Activated CD4-positive, alpha-beta memory T cell treated with anti-CD3 and anti-CD28 coated beads for 36 hours (primary cell): ENCODE measurements at regions not wholly inside any gene's neighbourhood (a gene's known extent, or its start where the extent isn't known, plus 50 kb on each side); places are given as distances from the start of the nearest gene placed in this dataset.

Experiments used
- CTCF ChIA-PET: fragments of 350-600 bp; sonication (Branson Sonifier 250); formaldehyde crosslinking; loops from one replicate; lab custom pipeline; 2021; ENCODE audit warnings: antibody characterized with exemption, inconsistent platforms; lab: Charles Lee
- POLR2A ChIA-PET: fragments of 350-600 bp; sonication (Branson Sonifier 250); formaldehyde crosslinking; loops from one replicate; lab custom pipeline; 2021; ENCODE audit warnings: antibody characterized with exemption; lab: Charles Lee
- DNase-seq: peaks from one replicate; pipeline ENCODE4 v3.0.0-alpha.2; 2020
- H3K27ac Mint-ChIP-seq: one replicate; pipeline ENCODE4 v1.8.0; 2021; ENCODE audit warnings: mixed read lengths
- H3K27me3 Mint-ChIP-seq: one replicate; pipeline ENCODE4 v1.8.0; 2021; ENCODE audit warnings: mixed read lengths
- H3K36me3 Mint-ChIP-seq: one replicate; pipeline ENCODE4 v1.8.0; 2021; ENCODE audit warnings: mixed read lengths
- H3K4me1 Mint-ChIP-seq: one replicate; pipeline ENCODE4 v1.8.0; 2021; ENCODE audit warnings: low read depth, mixed read lengths
- H3K4me3 Mint-ChIP-seq: one replicate; pipeline ENCODE4 v1.8.0; 2021; ENCODE audit warnings: mild to moderate bottlenecking, mixed read lengths
- H3K9me3 Mint-ChIP-seq: one replicate; pipeline ENCODE4 v1.8.0; 2021; ENCODE audit warnings: mixed read lengths
- intact Hi-C: fragments of 100-400 bp; cut with micrococcal nuclease; formaldehyde crosslinking; loops from one replicate; pipeline ENCODE4 v1.15.1; 2023

- H3K27ac Mint-ChIP-seq = no peak overlapping the region
- ChIA-PET POLR2A (no interaction called here), CTCF (no interaction called here)
- no peaks in the 10 kb centered on the region for H3K27me3 Mint-ChIP-seq
- H3K36me3 Mint-ChIP-seq = no peaks in the 10 kb centered on the region
- H3K4me3 Mint-ChIP-seq = no peak overlapping the region
- no peak for DNase-seq
- no peaks in the 10 kb centered on the region for H3K9me3 Mint-ChIP-seq
- no peaks in the 10 kb centered on the region for H3K4me1 Mint-ChIP-seq
- intact Hi-C loops = no loop called here
These were observed 77.0 kb upstream of the INHBA start for GRCh38 chr7:41779918-41780317.

GRCh38 chr7:41777894-41778596 lies 75.2 kb upstream of the INHBA start:
- no peaks in the 10 kb centered on the region for H3K36me3 Mint-ChIP-seq
- H3K9me3 Mint-ChIP-seq = no peaks in the 10 kb centered on the region
- CTCF ChIA-PET = no interaction called here
- no peak overlapping the region for H3K27ac Mint-ChIP-seq
- POLR2A ChIA-PET = no interaction called here
- intact Hi-C loops = no loop called here
- H3K4me1 Mint-ChIP-seq = no peaks in the 10 kb centered on the region
- H3K27me3 Mint-ChIP-seq = no peaks in the 10 kb centered on the region
- DNase-seq = no peak
- H3K4me3 Mint-ChIP-seq = no peak overlapping the region

GRCh38 chr7:41774966-41775365 lies 72.1 kb upstream of the INHBA start:
- no peak for DNase-seq
- Mint-ChIP-seq H3K4me3 (no peak overlapping the region), H3K9me3 (no peaks in the 10 kb centered on the region), H3K27me3 (no peaks in the 10 kb centered on the region), H3K4me1 (no peaks in the 10 kb centered on the region), H3K36me3 (no peaks in the 10 kb centered on the region), H3K27ac (no peak overlapping the region)
- intact Hi-C loops = no loop called here
- ChIA-PET CTCF (no interaction called here), POLR2A (no interaction called here)

GRCh38 chr7:41773756-41774155 lies 70.9 kb upstream of the INHBA start:
- intact Hi-C loops = no loop called here
- Mint-ChIP-seq H3K27ac (no peak overlapping the region), H3K9me3 (no peaks in the 10 kb centered on the region), H3K4me3 (no peak overlapping the region), H3K27me3 (no peaks in the 10 kb centered on the region), H3K4me1 (no peaks in the 10 kb centered on the region), H3K36me3 (no peaks in the 10 kb centered on the region)
- POLR2A ChIA-PET = no interaction called here
- CTCF ChIA-PET = interaction anchor here (0.6 kb wide), 1 partner anchor 712 kb away, joined by 4 read pairs; no protein-coding TSS in a partner anchor
- DNase-seq = no peak

GRCh38 chr7:41771717-41772116 lies 68.8 kb upstream of the INHBA start:
- no peak overlapping the region for H3K27ac Mint-ChIP-seq
- intact Hi-C loops = no loop called here
- POLR2A ChIA-PET = no interaction called here

GRCh38 chr7:41769162-41769561 lies 66.3 kb upstream of the INHBA start:
- DNase-seq = no peak
- intact Hi-C loops = no loop called here
- Mint-ChIP-seq H3K27ac (no peak overlapping the region), H3K9me3 (peaks cover 2% of the 10 kb centered on the region), H3K4me1 (no peaks in the 10 kb centered on the region), H3K36me3 (no peaks in the 10 kb centered on the region), H3K4me3 (no peak overlapping the region), H3K27me3 (no peaks in the 10 kb centered on the region)
- ChIA-PET CTCF (no interaction called here), POLR2A (no interaction called here)

More at GRCh38 chr7:41771717-41772116, 68.8 kb upstream of the INHBA start:
- Mint-ChIP-seq H3K4me3 (no peak overlapping the region), H3K27me3 (no peaks in the 10 kb centered on the region), H3K9me3 (no peaks in the 10 kb centered on the region), H3K4me1 (no peaks in the 10 kb centered on the region), H3K36me3 (no peaks in the 10 kb centered on the region)
- no peak for DNase-seq
- CTCF ChIA-PET = no interaction called here

- intact Hi-C loops = no loop called here
- Mint-ChIP-seq H3K4me1 (no peaks in the 10 kb centered on the region), H3K9me3 (peaks cover 5% of the 10 kb centered on the region), H3K4me3 (no peak overlapping the region), H3K27me3 (no peaks in the 10 kb centered on the region), H3K36me3 (no peaks in the 10 kb centered on the region), H3K27ac (no peak overlapping the region)
- ChIA-PET POLR2A (no interaction called here), CTCF (no interaction called here)
- no peak for DNase-seq
These were observed 60.7 kb upstream of the INHBA start for GRCh38 chr7:41763626-41764025.

GRCh38 chr7:41762641-41763040 lies 59.8 kb upstream of the INHBA start:
- Mint-ChIP-seq H3K9me3 (peaks cover 5% of the 10 kb centered on the region), H3K4me1 (no peaks in the 10 kb centered on the region), H3K27ac (no peak overlapping the region), H3K4me3 (no peak overlapping the region), H3K36me3 (no peaks in the 10 kb centered on the region), H3K27me3 (no peaks in the 10 kb centered on the region)
- POLR2A ChIA-PET = no interaction called here
- intact Hi-C loops = no loop called here
- CTCF ChIA-PET = no interaction called here
- no peak for DNase-seq

GRCh38 chr7:41760293-41760692 lies 57.4 kb upstream of the INHBA start:
- no peak overlapping the region for H3K4me3 Mint-ChIP-seq
- no peak for DNase-seq
- H3K4me1 Mint-ChIP-seq = no peaks in the 10 kb centered on the region
- H3K27ac Mint-ChIP-seq = no peak overlapping the region
- no peaks in the 10 kb centered on the region for H3K27me3 Mint-ChIP-seq
- ChIA-PET POLR2A (no interaction called here), CTCF (no interaction called here)
- intact Hi-C loops = no loop called here
- peaks cover 12% of the 10 kb centered on the region for H3K9me3 Mint-ChIP-seq
- H3K36me3 Mint-ChIP-seq = no peaks in the 10 kb centered on the region

- no peak overlapping the region for H3K4me3 Mint-ChIP-seq
- ChIA-PET POLR2A (no interaction called here), CTCF (no interaction called here)
- no peaks in the 10 kb centered on the region for H3K4me1 Mint-ChIP-seq
- no peak overlapping the region for H3K27ac Mint-ChIP-seq
- intact Hi-C loops = no loop called here
- H3K36me3 Mint-ChIP-seq = no peaks in the 10 kb centered on the region
- DNase-seq = no peak
- peaks cover 20% of the 10 kb centered on the region for H3K9me3 Mint-ChIP-seq
- no peaks in the 10 kb centered on the region for H3K27me3 Mint-ChIP-seq
These were observed 55.4 kb upstream of the INHBA start for GRCh38 chr7:41758321-41758720.

- Mint-ChIP-seq H3K27ac (no peak overlapping the region), H3K9me3 (peaks cover 18% of the 10 kb centered on the region), H3K4me3 (no peak overlapping the region), H3K27me3 (no peaks in the 10 kb centered on the region), H3K36me3 (no peaks in the 10 kb centered on the region), H3K4me1 (no peaks in the 10 kb centered on the region)
- POLR2A ChIA-PET = no interaction called here
- no peak for DNase-seq
- intact Hi-C loops = no loop called here
- CTCF ChIA-PET = no interaction called here
These were observed 53.8 kb upstream of the INHBA start for GRCh38 chr7:41756650-41757182.

- Mint-ChIP-seq H3K27me3 (no peaks in the 10 kb centered on the region), H3K36me3 (no peaks in the 10 kb centered on the region), H3K27ac (no peak overlapping the region), H3K9me3 (peaks cover 18% of the 10 kb centered on the region), H3K4me3 (no peak overlapping the region), H3K4me1 (no peaks in the 10 kb centered on the region)
- intact Hi-C loops = no loop called here
- CTCF ChIA-PET = no interaction called here
- no peak for DNase-seq
- POLR2A ChIA-PET = no interaction called here
These were observed 52.2 kb upstream of the INHBA start for GRCh38 chr7:41755096-41755495.

GRCh38 chr7:41754046-41754445 lies 51.2 kb upstream of the INHBA start:
- no peak overlapping the region for H3K27ac Mint-ChIP-seq
- H3K27me3 Mint-ChIP-seq = no peaks in the 10 kb centered on the region
- no peaks in the 10 kb centered on the region for H3K4me1 Mint-ChIP-seq
- no peaks in the 10 kb centered on the region for H3K36me3 Mint-ChIP-seq
- POLR2A ChIA-PET = no interaction called here
- CTCF ChIA-PET = no interaction called here
- H3K9me3 Mint-ChIP-seq = peaks cover 18% of the 10 kb centered on the region
- no peak overlapping the region for H3K4me3 Mint-ChIP-seq
- intact Hi-C loops = no loop called here
- DNase-seq = no peak
